KG1 (cell line): ENCODE measurements at regions not wholly inside any gene's neighbourhood (a gene's known extent, or its start where the extent isn't known, plus 50 kb on each side); places are given as distances from the start of the nearest gene placed in this dataset.

Experiments used
- DNase-seq: peaks from one replicate; lab custom pipeline; 2025; lab: John Stamatoyannopoulos, UW

- DNase-seq, result no peak
These were observed 446.2 kb upstream of the SLC14A2 start for GRCh38 chr18:45168866-45169600.

- no peak for DNase-seq
These were observed 445.7 kb upstream of the SLC14A2 start for GRCh38 chr18:45169610-45170009.

- DNase-seq, result no peak
These were observed 443.5 kb upstream of the SLC14A2 start for GRCh38 chr18:45171679-45172191.

- DNase-seq, result no peak
These were observed 441.9 kb upstream of the SLC14A2 start for GRCh38 chr18:45173327-45173726.

GRCh38 chr18:45173799-45174519, 441.3 kb upstream of the SLC14A2 start:
- no peak for DNase-seq

- DNase-seq, result no peak
These were observed 440.6 kb upstream of the SLC14A2 start for GRCh38 chr18:45174629-45175136.

GRCh38 chr18:45175511-45175910, 439.8 kb upstream of the SLC14A2 start:
- no peak for DNase-seq

GRCh38 chr18:45186832-45187231, 428.4 kb upstream of the SLC14A2 start:
- no peak for DNase-seq

- no peak for DNase-seq
These were observed 423.5 kb upstream of the SLC14A2 start for GRCh38 chr18:45191795-45192194.

- DNase-seq, result no peak
These were observed 417.7 kb upstream of the SLC14A2 start for GRCh38 chr18:45197526-45197970.

- DNase-seq, result no peak
These were observed 416.8 kb upstream of the SLC14A2 start for GRCh38 chr18:45198526-45198925.

GRCh38 chr18:45201029-45201428, 414.2 kb upstream of the SLC14A2 start:
- DNase-seq, result no peak

GRCh38 chr18:45201489-45201888, 413.8 kb upstream of the SLC14A2 start:
- DNase-seq, result no peak

GRCh38 chr18:45202061-45202460, 413.2 kb upstream of the SLC14A2 start:
- DNase-seq, result no peak

- DNase-seq, result no peak
These were observed 411.6 kb upstream of the SLC14A2 start for GRCh38 chr18:45203677-45204076.

- DNase-seq, result no peak
These were observed 407.9 kb upstream of the SLC14A2 start for GRCh38 chr18:45207328-45207727.

GRCh38 chr18:45208164-45208563, 407.1 kb upstream of the SLC14A2 start:
- no peak for DNase-seq

- DNase-seq, result peak; percentile 66
These were observed 402.9 kb upstream of the SLC14A2 start for GRCh38 chr18:45212181-45213039.

GRCh38 chr18:45213040-45213333, 402.3 kb upstream of the SLC14A2 start:
- no peak for DNase-seq

GRCh38 chr18:45218436-45218835, 396.8 kb upstream of the SLC14A2 start:
- DNase-seq, result no peak

GRCh38 chr18:45221363-45221762, 393.9 kb upstream of the SLC14A2 start:
- DNase-seq, result no peak

- no peak for DNase-seq
These were observed 393.1 kb upstream of the SLC14A2 start for GRCh38 chr18:45222180-45222579.
